ENCODE measurements at regions not wholly inside any gene's neighbourhood (a gene's known extent, or its start where the extent isn't known, plus 50 kb on each side); places are given as distances from the start of the nearest gene placed in this dataset.
"Not testable (repeated sequence)": the region's sequence is repeated elsewhere in the genome, so short reads cannot be mapped to it uniquely, and the experiment has no call there.

- DNase-seq (ENCODE audit: low spot score) = not testable (repeated sequence)
Observed at GRCh38 chr16:29145086-29145485, 160.2 kb downstream of the LAT start.

- DNase-seq (ENCODE audit: low spot score) = not testable (repeated sequence)
Observed at GRCh38 chr16:29144669-29145062, 159.8 kb downstream of the LAT start.

GRCh38 chr16:29143739-29144668 is 159.2 kb downstream of the LAT start:
- DNase-seq (ENCODE audit: low spot score) = not testable (repeated sequence)

- DNase-seq (ENCODE audit: low spot score) = not testable (repeated sequence)
Observed at GRCh38 chr16:29142506-29142905, 157.7 kb downstream of the LAT start.

GRCh38 chr16:29141586-29142324 is 156.9 kb downstream of the LAT start:
- no peak for DNase-seq (ENCODE audit: low spot score)

- DNase-seq (ENCODE audit: low spot score) = not testable (repeated sequence)
Observed at GRCh38 chr16:29141121-29141520, 156.3 kb downstream of the LAT start.

- not testable (repeated sequence) for DNase-seq (ENCODE audit: low spot score)
Observed at GRCh38 chr16:29139901-29140855, 155.3 kb downstream of the LAT start.

GRCh38 chr16:29139261-29139802 is 154.5 kb downstream of the LAT start:
- DNase-seq (ENCODE audit: low spot score) = no peak

- not testable (repeated sequence) for DNase-seq (ENCODE audit: low spot score)
Observed at GRCh38 chr16:29138698-29139097, 153.8 kb downstream of the LAT start.

- DNase-seq (ENCODE audit: low spot score) = not testable (repeated sequence)
Observed at GRCh38 chr16:29137894-29138662, 153.2 kb downstream of the LAT start.

- not testable (repeated sequence) for DNase-seq (ENCODE audit: low spot score)
Observed at GRCh38 chr16:29137461-29137860, 152.6 kb downstream of the LAT start.

- DNase-seq (ENCODE audit: low spot score) = not testable (repeated sequence)
Observed at GRCh38 chr16:29136916-29137315, 152.1 kb downstream of the LAT start.

GRCh38 chr16:29136046-29136696 is 151.3 kb downstream of the LAT start:
- DNase-seq (ENCODE audit: low spot score) = not testable (repeated sequence)

GRCh38 chr16:29135098-29135497 is 150.2 kb downstream of the LAT start:
- not testable (repeated sequence) for DNase-seq (ENCODE audit: low spot score)

GRCh38 chr16:29133681-29134430 is 149.0 kb downstream of the LAT start:
- DNase-seq (ENCODE audit: low spot score) = not testable (repeated sequence)

GRCh38 chr16:29132869-29133268 is 148.0 kb downstream of the LAT start:
- not testable (repeated sequence) for DNase-seq (ENCODE audit: low spot score)

GRCh38 chr16:29132444-29132843 is 147.6 kb downstream of the LAT start:
- DNase-seq (ENCODE audit: low spot score) = not testable (repeated sequence)

- DNase-seq (ENCODE audit: low spot score) = not testable (repeated sequence)
Observed at GRCh38 chr16:29130901-29131851, 146.3 kb downstream of the LAT start.
